ENCODE measurements at regions not wholly inside any gene's neighbourhood (a gene's known extent, or its start where the extent isn't known, plus 50 kb on each side); places are given as distances from the start of the nearest gene placed in this dataset.

DNA sequence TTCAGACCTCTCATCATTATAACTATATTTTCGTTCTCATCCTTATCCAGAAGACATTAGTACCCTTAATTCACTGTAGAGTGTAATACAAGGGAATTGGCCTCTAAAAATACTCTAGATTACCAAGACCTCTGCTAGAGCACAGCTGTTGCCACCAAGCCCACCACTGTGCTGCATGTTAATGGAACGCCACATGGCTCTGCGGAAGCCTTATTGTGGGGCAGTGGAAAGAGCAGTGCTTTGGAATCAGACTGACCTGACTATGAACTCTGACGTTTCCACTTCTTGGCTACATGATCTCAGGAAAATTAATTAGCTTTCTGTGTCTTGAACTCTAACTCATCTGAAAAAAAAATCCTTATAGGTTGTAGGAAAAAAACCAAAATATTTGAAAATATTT lies 222.1 kb downstream of the LMX1A start:
- Histone ChIP-seq H3K4me3 (no peak overlapping the region), H3K9me3 (no peaks in the 10 kb centered on the region), H3K27me3 (replicated peaks; ENCODE audit: insufficient read depth) (no peaks in the 10 kb centered on the region), H3K4me1 (ENCODE audit: control insufficient read depth in 1 of 2, low read depth in 2 of 2) (no peaks in the 10 kb centered on the region), H3K27ac (no peak overlapping the region), H3K36me3 (no peaks in the 10 kb centered on the region)
- TF ChIP-seq, protein P1, sequence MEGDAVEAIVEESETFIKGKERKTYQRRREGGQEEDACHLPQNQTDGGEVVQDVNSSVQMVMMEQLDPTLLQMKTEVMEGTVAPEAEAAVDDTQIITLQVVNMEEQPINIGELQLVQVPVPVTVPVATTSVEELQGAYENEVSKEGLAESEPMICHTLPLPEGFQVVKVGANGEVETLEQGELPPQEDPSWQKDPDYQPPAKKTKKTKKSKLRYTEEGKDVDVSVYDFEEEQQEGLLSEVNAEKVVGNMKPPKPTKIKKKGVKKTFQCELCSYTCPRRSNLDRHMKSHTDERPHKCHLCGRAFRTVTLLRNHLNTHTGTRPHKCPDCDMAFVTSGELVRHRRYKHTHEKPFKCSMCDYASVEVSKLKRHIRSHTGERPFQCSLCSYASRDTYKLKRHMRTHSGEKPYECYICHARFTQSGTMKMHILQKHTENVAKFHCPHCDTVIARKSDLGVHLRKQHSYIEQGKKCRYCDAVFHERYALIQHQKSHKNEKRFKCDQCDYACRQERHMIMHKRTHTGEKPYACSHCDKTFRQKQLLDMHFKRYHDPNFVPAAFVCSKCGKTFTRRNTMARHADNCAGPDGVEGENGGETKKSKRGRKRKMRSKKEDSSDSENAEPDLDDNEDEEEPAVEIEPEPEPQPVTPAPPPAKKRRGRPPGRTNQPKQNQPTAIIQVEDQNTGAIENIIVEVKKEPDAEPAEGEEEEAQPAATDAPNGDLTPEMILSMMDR (IDR thresholded peaks at IDR 0.05), result no peak
- DNase-seq (ENCODE audit: low spot score) (no peak), ATAC-seq (ENCODE audit: insufficient number of reproducible peaks, low FRiP score, low read depth) (no peak)

DNA sequence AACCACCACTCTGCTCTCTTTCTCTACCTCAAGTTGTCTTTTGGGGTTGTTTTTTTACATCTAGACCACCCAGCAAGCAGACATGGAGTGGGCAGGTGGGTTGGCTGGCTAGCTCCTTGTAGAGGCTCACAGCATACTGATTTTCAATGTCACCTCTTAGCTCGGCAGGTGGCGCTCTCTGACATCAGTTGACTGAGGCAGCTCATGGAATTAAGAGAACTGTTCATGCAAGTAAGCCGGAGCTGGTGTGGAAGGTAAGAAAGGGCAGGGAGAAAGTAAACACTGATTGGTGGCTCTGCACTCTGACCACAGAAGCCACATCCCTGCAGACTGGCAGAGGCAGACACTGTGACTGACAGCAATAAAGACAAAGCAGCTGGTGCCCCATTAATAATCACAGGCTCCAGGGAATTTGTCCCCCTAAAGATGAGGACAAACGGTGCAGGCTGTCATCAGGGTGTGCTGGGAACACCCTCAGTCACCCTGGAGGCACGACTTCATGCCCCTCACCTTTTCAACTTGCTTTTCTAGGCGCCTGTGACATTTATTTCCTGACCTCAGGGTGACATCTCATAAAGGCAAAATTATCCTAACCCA lies 226.8 kb downstream of the LMX1A start:
- no peak overlapping the region for H3K27ac ChIP-seq
- no peak for ATAC-seq (ENCODE audit: insufficient number of reproducible peaks, low FRiP score, low read depth)

DNA sequence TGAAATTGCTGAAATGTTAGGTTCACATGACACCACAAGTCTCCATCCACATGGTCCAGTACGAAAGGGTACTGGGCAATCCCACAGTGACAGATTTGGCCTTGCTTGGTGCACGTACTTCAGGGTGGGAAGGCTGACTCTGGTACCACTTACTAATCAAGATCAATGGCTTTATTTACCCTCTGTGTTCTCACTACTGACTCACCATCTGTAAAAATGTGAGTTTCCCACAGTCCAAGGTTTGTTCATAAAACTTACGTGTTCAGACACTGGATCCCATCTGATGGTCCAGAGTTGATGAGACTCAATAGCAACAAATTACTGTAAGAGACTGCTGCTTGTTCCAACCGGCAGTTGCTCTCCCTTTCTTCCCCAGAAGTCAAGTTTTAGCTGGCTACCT lies 231.7 kb downstream of the LMX1A start:
- no peaks in the 10 kb centered on the region for H3K9me3 ChIP-seq
- H3K36me3 ChIP-seq, result no peaks in the 10 kb centered on the region
- ATAC-seq (ENCODE audit: insufficient number of reproducible peaks, low FRiP score, low read depth) (no peak), DNase-seq (ENCODE audit: low spot score) (no peak)
- no peak overlapping the region for H3K27ac ChIP-seq
- H3K4me1 ChIP-seq (ENCODE audit: control insufficient read depth in 1 of 2, low read depth in 2 of 2), result no peaks in the 10 kb centered on the region
- TF ChIP-seq, protein P1 (IDR thresholded peaks at IDR 0.05), result no peak
- no peak overlapping the region for H3K4me3 ChIP-seq
- H3K27me3 ChIP-seq (replicated peaks; ENCODE audit: insufficient read depth), result no peaks in the 10 kb centered on the region

More for the DNA sequence above, 226.8 kb downstream of the LMX1A start:
- Histone ChIP-seq H3K36me3 (no peaks in the 10 kb centered on the region), H3K9me3 (no peaks in the 10 kb centered on the region), H3K4me3 (no peak overlapping the region), H3K27me3 (replicated peaks; ENCODE audit: insufficient read depth) (no peaks in the 10 kb centered on the region), H3K4me1 (ENCODE audit: control insufficient read depth in 1 of 2, low read depth in 2 of 2) (no peaks in the 10 kb centered on the region)
- no peak for DNase-seq (ENCODE audit: low spot score)
- TF ChIP-seq, protein P1 (IDR thresholded peaks at IDR 0.05), result no peak

DNA sequence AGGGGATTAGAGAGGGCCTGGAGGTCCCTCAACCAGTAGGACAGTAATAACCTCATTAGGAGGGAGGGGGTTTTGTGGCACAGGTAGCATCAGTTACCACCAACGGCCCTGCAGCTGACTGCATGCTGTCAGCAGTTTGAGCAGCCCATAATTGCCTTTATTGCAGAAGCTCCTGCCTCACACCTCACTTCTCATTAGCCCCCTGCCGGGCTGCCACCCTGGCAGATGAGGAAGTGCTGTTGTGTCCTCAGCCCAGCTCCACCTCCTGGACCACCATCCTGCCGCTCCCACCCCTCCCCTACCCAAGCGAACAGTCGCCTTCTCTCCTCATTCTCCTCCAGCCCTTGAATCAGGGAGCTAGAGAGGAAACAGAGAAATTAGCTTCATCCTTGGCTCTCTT lies 237.4 kb downstream of the LMX1A start:
- no peaks in the 10 kb centered on the region for H3K36me3 ChIP-seq
- TF ChIP-seq, protein P1 (IDR thresholded peaks at IDR 0.05), result no peak
- H3K9me3 ChIP-seq, result no peaks in the 10 kb centered on the region
- no peaks in the 10 kb centered on the region for H3K27me3 ChIP-seq (replicated peaks; ENCODE audit: insufficient read depth)
- no peak overlapping the region for H3K4me3 ChIP-seq
- DNase-seq (ENCODE audit: low spot score) (no peak), ATAC-seq (ENCODE audit: insufficient number of reproducible peaks, low FRiP score, low read depth) (no peak)
- H3K27ac ChIP-seq, result no peak overlapping the region
- H3K4me1 ChIP-seq (ENCODE audit: control insufficient read depth in 1 of 2, low read depth in 2 of 2), result no peaks in the 10 kb centered on the region

DNA sequence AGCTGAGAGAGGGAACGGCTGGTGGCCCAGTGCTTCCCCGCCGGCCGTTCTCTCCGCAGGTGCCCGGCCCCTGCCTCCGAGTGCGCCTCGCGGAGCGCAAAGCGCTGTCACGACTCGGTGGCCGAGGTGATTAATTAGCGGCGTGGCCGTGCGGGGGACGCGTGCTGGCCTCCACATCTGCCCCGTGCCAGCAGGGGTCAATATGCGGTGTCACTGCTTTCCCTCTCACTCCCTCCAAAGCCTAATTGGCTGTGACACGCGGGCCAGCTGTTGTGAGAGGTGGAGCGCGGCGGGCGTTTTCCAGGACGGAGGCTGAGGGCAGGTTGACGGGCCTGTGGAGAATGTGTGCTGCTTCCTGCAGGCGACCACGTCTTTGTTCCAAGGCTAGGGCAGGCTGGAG lies 239.0 kb downstream of the LMX1A start:
- Histone ChIP-seq H3K9me3 (no peaks in the 10 kb centered on the region), H3K4me3 (no peak overlapping the region), H3K36me3 (no peaks in the 10 kb centered on the region), H3K27ac (no peak overlapping the region), H3K27me3 (replicated peaks; ENCODE audit: insufficient read depth) (no peaks in the 10 kb centered on the region), H3K4me1 (ENCODE audit: control insufficient read depth in 1 of 2, low read depth in 2 of 2) (no peaks in the 10 kb centered on the region)
- DNase-seq (ENCODE audit: low spot score), result no peak
- ATAC-seq (ENCODE audit: insufficient number of reproducible peaks, low FRiP score, low read depth), result no peak
- TF ChIP-seq, protein P1 (IDR thresholded peaks at IDR 0.05), result no peak

Measured in thoracic aorta (tissue), 2 donors.